HepG2 (cell line): ENCODE measurements at regions not wholly inside any gene's neighbourhood (a gene's known extent, or its start where the extent isn't known, plus 50 kb on each side); places are given as distances from the start of the nearest gene placed in this dataset.

Source experiments
- ATAC-seq: fragments of 200-7000 bp; cut with Tn5 transposase; 3 replicates; pipeline ENCODE4 v1.9.1; 2020; ENCODE audit warnings: mild to moderate bottlenecking, moderate library complexity
- BruUV-seq: library from RNA; stranded (reverse); fragments of 400-500 nt; replicated peaks from 2 replicates; lab custom pipeline; 2021; lab: Mats Ljungman, UMichigan
- CTCF ChIA-PET: fragments of 300-600 bp; formaldehyde crosslinking; extraction: SDS; loops from one replicate; lab custom pipeline; 2021; ENCODE audit warnings: low total read pairs, inconsistent platforms, low intra/inter-chr PET ratio; lab: Yijun Ruan, JAX
- POLR2A ChIA-PET: fragments of 350-600 bp; sonication (Branson Sonifier 250); formaldehyde crosslinking; loops from one replicate; lab custom pipeline; 2020; ENCODE audit warnings: antibody characterized with exemption, inconsistent platforms; lab: Yijun Ruan, JAX
- DNase-seq: peaks from one replicate; pipeline ENCODE4 v3.0.0-alpha.2; 2015; ENCODE audit warnings: low spot score
- FAIRE-seq: peaks from 3 replicates; lab custom pipeline; 2011; peaks lifted over from hg19 to GRCh38; lab: Jason Lieb, UNC
- H2AFZ ChIP-seq: one replicate; pipeline ENCODE4 v1.6.1; 2011; ENCODE audit warnings: low read length, inconsistent platforms
- H3K27ac ChIP-seq: fragments of 300-600 bp; 3 replicates; pipeline ENCODE4 v1.8.0; 2011; ENCODE audit warnings: mixed run types, mild to moderate bottlenecking, mixed read lengths, low read length, inconsistent platforms; ENCODE audit not compliant: insufficient read depth; ENCODE audit errors: extremely low read length
- H3K27me3 ChIP-seq, 2 experiments: fragments of 200-600 bp in 1 of 2; 2 replicates in 1 of 2; 3 replicates in 1 of 2; pipeline versions ENCODE4 v1.6.0 to v1.8.0; 2011; ENCODE audit warnings: low read length in 2 of 2, mild to moderate bottlenecking in 2 of 2, moderate library complexity in 2 of 2, inconsistent platforms in 1 of 2; ENCODE audit not compliant: insufficient read depth in 2 of 2, control insufficient read depth in 1 of 2
- H3K36me3 ChIP-seq, 2 experiments: fragments of 200-600 bp in 1 of 2; replicated peaks in 1 of 2; 2 replicates in 1 of 2; 3 replicates in 1 of 2; pipeline versions ENCODE4 v1.5.1 to v1.8.0; 2011; ENCODE audit warnings: low read length in 2 of 2, inconsistent platforms in 1 of 2; ENCODE audit not compliant: insufficient read depth in 2 of 2, control insufficient read depth in 1 of 2
- H3K4me1 ChIP-seq: 2 replicates; pipeline ENCODE4 v1.5.1; 2012; ENCODE audit warnings: low read length, inconsistent platforms; ENCODE audit not compliant: insufficient read depth
- H3K4me2 ChIP-seq: 2 replicates; pipeline ENCODE4 v1.6.0; 2011; ENCODE audit warnings: low read depth, low read length, inconsistent platforms
- H3K4me3 ChIP-seq, 3 experiments: fragments of 200-600 bp in 1 of 3; sonication (generic), shearing (Covaris generic) in 1 of 3; replicated peaks in 1 of 3; 2 replicates each; pipeline ENCODE4 v1.5.1; 2011 to 2016; ENCODE audit warnings: low read length in 3 of 3, inconsistent platforms in 2 of 3, low read depth in 2 of 3, mild to moderate bottlenecking in 2 of 3, control low read depth in 1 of 3, mixed read lengths in 1 of 3; ENCODE audit not compliant: insufficient read depth in 1 of 3
- H3K79me2 ChIP-seq: one replicate; pipeline ENCODE4 v1.6.1; 2011; ENCODE audit warnings: low read length, inconsistent platforms; ENCODE audit not compliant: insufficient read depth
- H3K9ac ChIP-seq: 2 replicates; pipeline ENCODE4 v1.6.0; 2011; ENCODE audit warnings: mild to moderate bottlenecking, low read depth, low read length, inconsistent platforms; ENCODE audit not compliant: insufficient read depth
- H3K9me3 ChIP-seq: 2 replicates; pipeline ENCODE4 v1.5.1; 2012; ENCODE audit warnings: mild to moderate bottlenecking, low read length
- H4K20me1 ChIP-seq: 2 replicates; pipeline ENCODE4 v1.6.0; 2011; ENCODE audit warnings: inconsistent platforms, mild to moderate bottlenecking, low read length, moderate library complexity; ENCODE audit not compliant: insufficient read depth
- CEBPB ChIP-seq: IDR thresholded peaks from 2 replicates; pipeline ENCODE4 v1.6.1; 2011; ENCODE audit warnings: low read depth, low read length, improper control_type of control experiment, borderline replicate concordance
- CEBPG ChIP-seq: IDR thresholded peaks from 2 replicates; pipeline ENCODE4 v1.6.1; 2016
- CREM ChIP-seq, 2 experiments: sonication (generic) in 1 of 2; formaldehyde crosslinking in 1 of 2; IDR thresholded peaks; 2 replicates each; pipeline versions ENCODE4 v1.4.0 to v1.6.1; 2016 to 2020; ENCODE audit warnings: antibody characterized with exemption in 1 of 2, mild to moderate bottlenecking in 1 of 2, missing genetic modification reagents in 1 of 2
- FOXA3 ChIP-seq: IDR thresholded peaks from 2 replicates; pipeline ENCODE4 v1.6.1; 2016; ENCODE audit warnings: missing genetic modification reagents, missing compliant biosample characterization
- FOXP1 ChIP-seq, 2 experiments: fragments of 450-650 bp in 1 of 2; IDR thresholded peaks; 2 replicates each; pipeline ENCODE4 v1.6.1; 2017 to 2018; ENCODE audit warnings: antibody characterized with exemption in 1 of 2
- FOXP4 ChIP-seq: sonication (generic); formaldehyde crosslinking; IDR thresholded peaks from 2 replicates; pipeline ENCODE4 v1.4.0; 2020; ENCODE audit warnings: missing genetic modification reagents
- HMG20A ChIP-seq: IDR thresholded peaks from 2 replicates; pipeline ENCODE4 v1.6.1; 2016; ENCODE audit warnings: borderline replicate concordance
- ISL2 ChIP-seq: sonication (generic); formaldehyde crosslinking; IDR thresholded peaks from 2 replicates; pipeline ENCODE4 v1.5.0; 2020; ENCODE audit warnings: missing genetic modification reagents
- MXD4 ChIP-seq: IDR thresholded peaks from 2 replicates; pipeline ENCODE4 v1.6.1; 2016; ENCODE audit warnings: mild to moderate bottlenecking, missing biosample characterization, missing genetic modification reagents
- NFIC ChIP-seq: IDR thresholded peaks from 2 replicates; pipeline ENCODE4 v1.6.1; 2012; ENCODE audit warnings: mild to moderate bottlenecking, low read length, inconsistent platforms
- SOX13 ChIP-seq, 3 experiments: fragments of 450-650 bp in 1 of 3; sonication (generic) in 1 of 3; formaldehyde crosslinking in 1 of 3; IDR thresholded peaks in 2 of 3; conservative IDR thresholded peaks in 1 of 3; 2 replicates each; pipeline versions ENCODE4 v1.5.0 to v1.6.1; 2016 to 2020; ENCODE audit warnings: antibody characterized with exemption in 1 of 3, mild to moderate bottlenecking in 1 of 3, missing compliant biosample characterization in 1 of 3, missing genetic modification reagents in 1 of 3, moderate library complexity in 1 of 3
- SOX5 ChIP-seq: IDR thresholded peaks from 2 replicates; pipeline ENCODE4 v1.6.1; 2016; ENCODE audit warnings: borderline replicate concordance
- ZFP1 ChIP-seq: IDR thresholded peaks from 2 replicates; pipeline ENCODE4 v1.6.1; 2016
- ZNF75D ChIP-seq: sonication (generic); formaldehyde crosslinking; IDR thresholded peaks from 2 replicates; pipeline ENCODE4 v1.8.1; 2023; ENCODE audit warnings: missing genetic modification reagents, mild to moderate bottlenecking, borderline replicate concordance
- WGBS: methylation state at CpG from one replicate; pipeline ENCODE4 v1.1.6; 2017; ENCODE audit warnings: low lambda C conversion rate; 5-methylcytosine and 5-hydroxymethylcytosine counted together
- in situ Hi-C: cut with HindIII; loops from 2 replicates; pipeline ENCODE4 v1.10.0; 2017; ENCODE audit warnings: low pct_unique_long_range_greater_than_20kb; ENCODE audit not compliant: extremely low pct_ligation_motif_present
- intact Hi-C: fragments of 100-400 bp; cut with micrococcal nuclease; formaldehyde crosslinking; loops from one replicate; pipeline ENCODE4 v1.10.0; 2022; ENCODE audit not compliant: unreplicated experiment
- TF ChIP-seq, protein P1 (sequence below): sonication (generic); formaldehyde crosslinking; IDR thresholded peaks from 2 replicates; pipeline ENCODE4 v1.4.0; 2020; ENCODE audit warnings: missing genetic modification reagents
- TF ChIP-seq, protein P2 (sequence below): IDR thresholded peaks from 2 replicates; pipeline ENCODE4 v1.4.0; 2020; ENCODE audit warnings: mild to moderate bottlenecking, missing genetic modification reagents

DNA sequence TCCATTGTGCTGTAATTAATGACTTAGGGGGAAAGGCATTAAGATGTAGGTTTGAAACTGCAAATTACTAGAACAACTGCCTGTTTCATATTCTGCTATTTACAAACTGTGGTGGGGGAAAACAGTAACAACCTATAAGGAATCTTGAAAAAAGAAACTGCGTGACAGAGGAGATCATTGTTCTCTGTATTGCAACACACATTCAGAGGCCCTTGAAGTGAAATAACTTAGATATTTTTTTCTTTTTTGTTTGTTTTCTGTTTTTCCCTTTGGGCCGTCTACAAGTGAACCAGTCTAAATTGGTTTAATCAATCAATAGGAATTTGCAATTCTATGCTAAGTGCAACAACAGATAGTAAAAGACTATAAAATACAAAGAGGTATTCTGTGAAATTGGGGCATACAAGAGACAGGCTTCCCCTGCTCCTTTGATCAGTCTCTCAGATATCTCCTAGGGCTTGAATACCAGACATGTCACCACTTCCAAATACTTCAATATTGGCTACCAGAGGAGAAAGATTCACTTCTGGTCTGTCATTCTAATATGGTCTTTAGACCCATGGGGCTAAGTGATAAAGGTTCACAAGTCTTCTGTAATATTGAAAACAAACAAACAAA, 2055.1 kb upstream of the CELF4 start:
- no peaks in the 10 kb centered on the region for H3K9me3 ChIP-seq
- H3K27ac ChIP-seq = peak overlapping the region; percentile 62
- H2AFZ ChIP-seq = no peak overlapping the region
- no peaks in the 10 kb centered on the region for H3K27me3 ChIP-seq
- peak; percentile 8 for FAIRE-seq
- H3K9ac ChIP-seq = no peak overlapping the region
- peaks cover 34% of the 10 kb centered on the region for H3K4me1 ChIP-seq
- no peaks in the 10 kb centered on the region for H4K20me1 ChIP-seq
- ATAC-seq = peak; percentile 88
- no peak overlapping the region for H3K4me3 ChIP-seq
- WGBS = 27% methylated on average over 2 of the region's 2 CpGs
- POLR2A ChIA-PET = no interaction called here
- intact Hi-C loops = no loop called here
- peak; percentile 72 for DNase-seq
- no peaks in the 10 kb centered on the region for H3K79me2 ChIP-seq
- CTCF ChIA-PET = no interaction called here
- no TSS peak for BruUV-seq
- peak overlapping the region; percentile 6; the same call in 1 of the 2 replicates for H3K4me2 ChIP-seq
- in situ Hi-C loops = no loop called here
- H3K36me3 ChIP-seq = no peaks in the 10 kb centered on the region
- TF ChIP-seq SOX13 (IDR thresholded peaks at IDR 0.05) (no peak), SOX13 (CRISPR knock-in tag; conservative IDR thresholded peaks at IDR 0.05 in 1 of 2, IDR thresholded peaks at IDR 0.05 in 1 of 2) (peak in 1 of 2 experiments; percentile 56; a peak in 2 of 4 replicates), MXD4 (CRISPR knock-in tag) (no peak), FOXP4 (CRISPR knock-in tag) (peak; percentile 64), ISL2 (CRISPR knock-in tag) (peak; percentile 43; the same call in 1 of the 2 replicates), ZNF75D (CRISPR knock-in tag) (no peak), HMG20A (CRISPR knock-in tag) (0 out of 2 replicates have a peak, but pooled peaks have one; percentile 37), ZFP1 (CRISPR knock-in tag) (no peak), NFIC (peak; percentile 42; the same call in 1 of the 2 replicates), CEBPG (CRISPR knock-in tag) (peak; percentile 62), FOXA3 (0 out of 2 replicates have a peak, but pooled peaks have one; percentile 4), SOX5 (peak; percentile 71; the same call in 1 of the 2 replicates), CREM (IDR thresholded peaks at IDR 0.05) (peak; percentile 44), CREM (CRISPR knock-in tag; IDR thresholded peaks at IDR 0.05) (no peak), CEBPB (peak; percentile 77), FOXP1 (IDR thresholded peaks at IDR 0.05) (peak; percentile 45; the same call in 1 of the 2 replicates), FOXP1 (CRISPR knock-in tag; IDR thresholded peaks at IDR 0.05) (peak; percentile 83)
- TF ChIP-seq, protein P1, sequence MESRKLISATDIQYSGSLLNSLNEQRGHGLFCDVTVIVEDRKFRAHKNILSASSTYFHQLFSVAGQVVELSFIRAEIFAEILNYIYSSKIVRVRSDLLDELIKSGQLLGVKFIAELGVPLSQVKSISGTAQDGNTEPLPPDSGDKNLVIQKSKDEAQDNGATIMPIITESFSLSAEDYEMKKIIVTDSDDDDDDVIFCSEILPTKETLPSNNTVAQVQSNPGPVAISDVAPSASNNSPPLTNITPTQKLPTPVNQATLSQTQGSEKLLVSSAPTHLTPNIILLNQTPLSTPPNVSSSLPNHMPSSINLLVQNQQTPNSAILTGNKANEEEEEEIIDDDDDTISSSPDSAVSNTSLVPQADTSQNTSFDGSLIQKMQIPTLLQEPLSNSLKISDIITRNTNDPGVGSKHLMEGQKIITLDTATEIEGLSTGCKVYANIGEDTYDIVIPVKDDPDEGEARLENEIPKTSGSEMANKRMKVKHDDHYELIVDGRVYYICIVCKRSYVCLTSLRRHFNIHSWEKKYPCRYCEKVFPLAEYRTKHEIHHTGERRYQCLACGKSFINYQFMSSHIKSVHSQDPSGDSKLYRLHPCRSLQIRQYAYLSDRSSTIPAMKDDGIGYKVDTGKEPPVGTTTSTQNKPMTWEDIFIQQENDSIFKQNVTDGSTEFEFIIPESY (CRISPR knock-in tag) = no peak
- TF ChIP-seq, protein P2, sequence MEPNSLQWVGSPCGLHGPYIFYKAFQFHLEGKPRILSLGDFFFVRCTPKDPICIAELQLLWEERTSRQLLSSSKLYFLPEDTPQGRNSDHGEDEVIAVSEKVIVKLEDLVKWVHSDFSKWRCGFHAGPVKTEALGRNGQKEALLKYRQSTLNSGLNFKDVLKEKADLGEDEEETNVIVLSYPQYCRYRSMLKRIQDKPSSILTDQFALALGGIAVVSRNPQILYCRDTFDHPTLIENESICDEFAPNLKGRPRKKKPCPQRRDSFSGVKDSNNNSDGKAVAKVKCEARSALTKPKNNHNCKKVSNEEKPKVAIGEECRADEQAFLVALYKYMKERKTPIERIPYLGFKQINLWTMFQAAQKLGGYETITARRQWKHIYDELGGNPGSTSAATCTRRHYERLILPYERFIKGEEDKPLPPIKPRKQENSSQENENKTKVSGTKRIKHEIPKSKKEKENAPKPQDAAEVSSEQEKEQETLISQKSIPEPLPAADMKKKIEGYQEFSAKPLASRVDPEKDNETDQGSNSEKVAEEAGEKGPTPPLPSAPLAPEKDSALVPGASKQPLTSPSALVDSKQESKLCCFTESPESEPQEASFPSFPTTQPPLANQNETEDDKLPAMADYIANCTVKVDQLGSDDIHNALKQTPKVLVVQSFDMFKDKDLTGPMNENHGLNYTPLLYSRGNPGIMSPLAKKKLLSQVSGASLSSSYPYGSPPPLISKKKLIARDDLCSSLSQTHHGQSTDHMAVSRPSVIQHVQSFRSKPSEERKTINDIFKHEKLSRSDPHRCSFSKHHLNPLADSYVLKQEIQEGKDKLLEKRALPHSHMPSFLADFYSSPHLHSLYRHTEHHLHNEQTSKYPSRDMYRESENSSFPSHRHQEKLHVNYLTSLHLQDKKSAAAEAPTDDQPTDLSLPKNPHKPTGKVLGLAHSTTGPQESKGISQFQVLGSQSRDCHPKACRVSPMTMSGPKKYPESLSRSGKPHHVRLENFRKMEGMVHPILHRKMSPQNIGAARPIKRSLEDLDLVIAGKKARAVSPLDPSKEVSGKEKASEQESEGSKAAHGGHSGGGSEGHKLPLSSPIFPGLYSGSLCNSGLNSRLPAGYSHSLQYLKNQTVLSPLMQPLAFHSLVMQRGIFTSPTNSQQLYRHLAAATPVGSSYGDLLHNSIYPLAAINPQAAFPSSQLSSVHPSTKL (CRISPR knock-in tag) = 0 out of 2 replicates have a peak, but pooled peaks have one; percentile 32
